ENCODE measurements at regions not wholly inside any gene's neighbourhood (a gene's known extent, or its start where the extent isn't known, plus 50 kb on each side); places are given as distances from the start of the nearest gene placed in this dataset.

- TF ChIP-seq CTCF (IDR thresholded peaks at IDR 0.05; ENCODE audit: low read length) (no peak), EZH2phosphoT487 (IDR thresholded peaks at IDR 0.05; ENCODE audit: low read length) (no peak), EZH2 (optimal IDR thresholded peaks at IDR 0.05; ENCODE audit: low read depth, low read length) (no peak)
Measured at GRCh38 chr19:30679789-30680188, 307.6 kb downstream of the ZNF536 start.

Data from MM.1S (cell line).